Loucy (cell line): ENCODE measurements at regions not wholly inside any gene's neighbourhood (a gene's known extent, or its start where the extent isn't known, plus 50 kb on each side); places are given as distances from the start of the nearest gene placed in this dataset.

Experiments used
- H2AFZ ChIP-seq: fragments of 200-600 bp; sonication (generic); 2 replicates; pipeline ENCODE4 v1.6.0; 2016; ENCODE audit warnings: antibody characterized with exemption, mild to moderate bottlenecking, low read length, moderate library complexity
- H3F3A ChIP-seq: fragments of 200-600 bp; 2 replicates; pipeline ENCODE4 v1.6.0; 2016; ENCODE audit warnings: antibody characterized with exemption, low read depth, mild to moderate bottlenecking
- H3K27me3 ChIP-seq: fragments of 200-600 bp; sonication (generic); 2 replicates; pipeline ENCODE4 v1.6.1; 2014; ENCODE audit warnings: low read length, mild to moderate bottlenecking; ENCODE audit not compliant: insufficient read depth, poor library complexity, severe bottlenecking
- H3K36me3 ChIP-seq: fragments of 200-600 bp; sonication (generic); 2 replicates; pipeline ENCODE4 v1.6.1; 2016; ENCODE audit warnings: low read length; ENCODE audit not compliant: insufficient read depth
- H3K4me1 ChIP-seq: fragments of 200-600 bp; sonication (generic); 2 replicates; pipeline ENCODE4 v1.5.1; 2014; ENCODE audit warnings: low read length, mild to moderate bottlenecking; ENCODE audit not compliant: insufficient read depth, poor library complexity, severe bottlenecking
- H3K4me2 ChIP-seq: fragments of 200-600 bp; sonication (generic); 2 replicates; pipeline ENCODE4 v1.6.0; 2014; ENCODE audit warnings: antibody characterized with exemption, low read length, low read depth, mild to moderate bottlenecking; ENCODE audit not compliant: poor library complexity, severe bottlenecking
- H3K4me3 ChIP-seq: fragments of 200-600 bp; sonication (generic); 2 replicates; pipeline ENCODE4 v1.5.1; 2014; ENCODE audit warnings: low read length, mild to moderate bottlenecking, mixed read lengths; ENCODE audit not compliant: poor library complexity, severe bottlenecking
- H3K79me2 ChIP-seq: fragments of 200-600 bp; sonication (generic); 2 replicates; pipeline ENCODE4 v1.6.1; 2014; ENCODE audit warnings: low read length; ENCODE audit not compliant: insufficient read depth
- H3K9ac ChIP-seq: fragments of 200-600 bp; sonication (generic); 2 replicates; pipeline ENCODE4 v1.6.0; 2014; ENCODE audit warnings: mild to moderate bottlenecking, low read depth, low read length, moderate library complexity; ENCODE audit not compliant: poor library complexity, severe bottlenecking
- H3K9me2 ChIP-seq: fragments of 200-600 bp; sonication (generic); replicated peaks from 2 replicates; pipeline ENCODE4 v1.6.1; 2016; ENCODE audit warnings: low read depth, low read length, mixed read lengths
- H3K9me3 ChIP-seq: fragments of 200-600 bp; sonication (generic); 2 replicates; pipeline ENCODE4 v1.6.1; 2014; ENCODE audit warnings: mild to moderate bottlenecking, antibody characterized with exemption, low read length, low read depth; ENCODE audit not compliant: insufficient read depth
- H4K20me1 ChIP-seq: fragments of 200-600 bp; sonication (generic); 2 replicates; pipeline ENCODE4 v1.6.0; 2014; ENCODE audit warnings: antibody characterized with exemption, low read length, mild to moderate bottlenecking; ENCODE audit not compliant: insufficient read depth, poor library complexity, severe bottlenecking
- CTCF ChIP-seq: fragments of 200-600 bp; sonication (generic); conservative IDR thresholded peaks from 2 replicates; pipeline ENCODE4 v1.5.1; 2014; ENCODE audit warnings: mild to moderate bottlenecking, antibody characterized with exemption, low read length
- EZH2phosphoT487 ChIP-seq: fragments of 200-600 bp; IDR thresholded peaks from 2 replicates; pipeline ENCODE4 v1.6.1; 2018; ENCODE audit warnings: antibody characterized with exemption, mild to moderate bottlenecking, moderate library complexity, borderline replicate concordance

DNA sequence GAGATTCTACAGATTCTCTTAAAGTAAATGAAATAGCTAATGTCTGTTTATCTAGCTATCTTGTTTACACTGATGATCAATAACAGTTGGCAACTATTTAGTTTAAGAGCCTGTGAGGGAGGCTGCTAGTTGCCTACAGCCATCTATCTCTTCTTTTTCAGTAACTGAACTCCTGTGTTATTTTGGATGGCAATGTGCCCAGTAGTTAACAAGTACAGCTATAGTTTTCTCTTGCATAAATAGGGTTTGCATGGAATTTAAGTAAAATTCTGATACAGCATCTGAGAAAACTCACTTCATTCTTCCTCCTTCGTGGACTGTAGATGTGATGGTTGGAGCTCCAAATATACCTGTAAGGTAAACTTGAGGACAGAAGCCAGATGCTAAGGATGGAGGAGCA is 219.5 kb upstream of the POT1 start:
- H4K20me1 ChIP-seq: no peaks in the 10 kb centered on the region
- no peak overlapping the region for H3K4me2 ChIP-seq
- no peaks in the 10 kb centered on the region for H3K9me3 ChIP-seq
- no peak overlapping the region for H3K4me3 ChIP-seq
- H3K27me3 ChIP-seq: no peaks in the 10 kb centered on the region
- H3F3A ChIP-seq: no peaks in the 10 kb centered on the region
- no peak overlapping the region for H2AFZ ChIP-seq
- TF ChIP-seq EZH2phosphoT487 (no peak), CTCF (no peak)
- H3K9me2 ChIP-seq: no peaks in the 10 kb centered on the region
- H3K9ac ChIP-seq: no peak overlapping the region
- no peaks in the 10 kb centered on the region for H3K36me3 ChIP-seq
- H3K4me1 ChIP-seq: no peaks in the 10 kb centered on the region
- no peaks in the 10 kb centered on the region for H3K79me2 ChIP-seq

DNA sequence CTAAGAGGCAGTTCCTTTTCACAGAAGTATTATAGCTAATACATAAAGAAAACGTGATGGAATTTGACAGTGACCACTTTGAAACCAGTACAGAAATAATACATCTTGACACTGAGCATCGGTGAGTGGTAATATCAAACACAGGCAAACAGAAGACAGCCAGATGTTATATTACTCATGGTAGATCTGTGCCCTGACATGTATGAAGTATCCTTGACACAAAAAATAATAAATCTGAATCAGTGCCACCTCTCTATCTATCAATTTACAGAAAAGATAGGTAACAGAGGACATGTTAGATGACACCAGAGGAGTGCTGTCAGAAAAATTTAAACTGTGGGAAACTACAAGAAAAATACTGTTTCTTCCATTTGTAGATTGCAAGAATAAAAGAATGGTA is 217.4 kb upstream of the POT1 start:
- no peaks in the 10 kb centered on the region for H3K79me2 ChIP-seq
- no peaks in the 10 kb centered on the region for H3K9me2 ChIP-seq
- H3K4me1 ChIP-seq: no peaks in the 10 kb centered on the region
- H3K9me3 ChIP-seq: no peaks in the 10 kb centered on the region
- no peak overlapping the region for H3K4me3 ChIP-seq
- no peak overlapping the region for H3K9ac ChIP-seq
- H3K36me3 ChIP-seq: no peaks in the 10 kb centered on the region
- H2AFZ ChIP-seq: no peak overlapping the region
- TF ChIP-seq CTCF: no peak
- no peak for TF ChIP-seq EZH2phosphoT487
- H3F3A ChIP-seq: no peaks in the 10 kb centered on the region
- no peaks in the 10 kb centered on the region for H4K20me1 ChIP-seq
- no peak overlapping the region for H3K4me2 ChIP-seq
- H3K27me3 ChIP-seq: no peaks in the 10 kb centered on the region

DNA sequence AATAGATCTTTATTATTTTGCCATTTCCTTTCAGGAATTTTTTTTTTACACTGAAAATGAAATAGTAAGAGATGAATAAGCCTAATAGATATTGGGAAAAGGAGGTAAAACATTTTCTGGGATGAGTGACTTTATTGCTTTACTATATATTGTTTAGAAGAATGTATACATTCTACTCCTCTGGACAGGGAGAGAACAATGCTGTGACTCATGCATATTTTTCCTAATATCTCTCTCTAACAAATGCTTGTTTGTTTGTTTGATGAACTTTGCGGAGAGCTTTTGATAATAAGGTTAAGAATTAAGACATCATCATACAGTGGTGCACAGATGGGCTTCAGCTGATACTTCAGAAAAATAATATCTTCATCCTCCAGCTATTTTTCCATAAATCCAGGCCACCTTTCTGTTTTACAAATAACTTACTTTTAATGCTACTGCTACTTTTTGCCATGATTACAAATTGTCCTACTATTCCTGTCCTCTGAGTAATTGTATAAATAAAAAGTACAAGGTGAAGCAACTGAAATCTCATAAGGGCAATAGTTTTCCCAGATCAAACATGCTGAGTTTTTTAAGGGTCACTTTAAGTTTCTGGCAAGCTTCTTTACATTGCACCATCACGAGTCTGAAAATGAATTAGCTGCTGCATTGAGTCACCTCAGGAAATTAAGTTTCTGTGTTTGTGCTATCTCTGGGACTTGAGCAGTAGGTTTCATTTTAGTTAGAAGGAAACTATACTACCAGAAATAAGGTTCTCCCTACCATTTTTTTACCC is 207.3 kb upstream of the POT1 start:
- Histone ChIP-seq H3K4me1 (no peaks in the 10 kb centered on the region), H3K4me3 (no peak overlapping the region), H3K9me2 (no peaks in the 10 kb centered on the region), H3K9ac (no peak overlapping the region), H4K20me1 (no peaks in the 10 kb centered on the region), H2AFZ (no peak overlapping the region), H3K36me3 (no peaks in the 10 kb centered on the region), H3K27me3 (no peaks in the 10 kb centered on the region), H3K79me2 (no peaks in the 10 kb centered on the region), H3K9me3 (no peaks in the 10 kb centered on the region), H3K4me2 (no peak overlapping the region), H3F3A (no peaks in the 10 kb centered on the region)
- no peak for TF ChIP-seq EZH2phosphoT487
- no peak for TF ChIP-seq CTCF
